GM18499 (cell line): ENCODE measurements at regions not wholly inside any gene's neighbourhood (a gene's known extent, or its start where the extent isn't known, plus 50 kb on each side); places are given as distances from the start of the nearest gene placed in this dataset.

Source experiments
- ATAC-seq: cut with Tn5 transposase; IDR thresholded peaks from one replicate; pipeline ENCODE4 v1.9.1; 2021; ENCODE audit warnings: moderate number of reproducible peaks; ENCODE audit not compliant: insufficient read depth, unreplicated experiment

DNA sequence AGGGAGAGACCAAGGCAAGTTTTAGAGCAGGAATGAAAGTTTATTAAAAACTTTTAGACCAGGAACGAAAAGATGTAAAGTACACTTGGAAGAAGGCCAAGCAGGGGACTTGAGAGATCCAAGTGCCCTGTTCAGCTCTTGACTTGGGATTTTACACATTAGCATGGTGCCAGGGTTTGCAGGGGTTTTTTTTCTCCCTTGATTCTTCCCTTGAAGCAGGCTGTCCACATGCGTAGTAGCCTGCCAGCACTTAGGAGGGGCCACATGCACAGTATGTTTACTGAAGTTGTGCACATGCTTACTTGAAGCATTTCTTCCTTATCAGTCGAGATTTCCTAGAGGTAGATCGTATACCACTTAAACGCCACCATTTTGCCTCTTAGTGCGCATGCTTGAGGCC is 277.5 kb upstream of the AGTR1 start:
- ATAC-seq = no peak

DNA sequence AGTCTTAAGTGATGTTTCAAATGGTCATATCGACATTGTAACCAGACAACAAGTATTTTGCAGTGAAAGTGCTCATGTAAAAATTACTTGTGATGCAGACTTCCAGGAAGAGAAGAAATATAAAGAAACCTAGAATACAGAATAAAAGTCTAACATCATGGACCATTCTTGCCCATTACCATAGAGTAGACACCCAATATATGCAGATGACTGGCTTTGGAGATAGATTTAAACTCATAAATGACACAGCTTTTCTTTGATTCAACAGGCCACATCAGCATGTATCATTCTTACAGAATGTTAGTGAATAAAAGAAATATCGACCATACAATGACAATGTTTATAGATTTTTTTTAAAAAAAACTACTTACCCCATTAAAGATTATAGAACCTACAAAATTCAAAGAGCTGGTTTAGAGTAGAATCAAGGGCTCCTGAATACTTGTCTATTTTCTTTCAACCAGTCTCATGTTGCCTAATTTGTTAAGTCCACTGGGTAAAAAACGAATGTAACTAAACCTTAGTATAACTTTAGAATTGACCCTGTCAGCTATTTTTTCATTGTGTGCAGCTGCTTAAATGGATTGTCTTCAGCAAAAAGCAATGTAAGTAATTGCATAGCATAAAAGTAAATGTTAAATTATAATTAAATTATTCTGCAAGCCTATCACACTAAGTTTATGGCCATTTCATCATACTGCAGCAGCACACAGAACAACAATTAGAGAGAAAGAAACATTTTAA is 268.7 kb upstream of the AGTR1 start:
- ATAC-seq = no peak

DNA sequence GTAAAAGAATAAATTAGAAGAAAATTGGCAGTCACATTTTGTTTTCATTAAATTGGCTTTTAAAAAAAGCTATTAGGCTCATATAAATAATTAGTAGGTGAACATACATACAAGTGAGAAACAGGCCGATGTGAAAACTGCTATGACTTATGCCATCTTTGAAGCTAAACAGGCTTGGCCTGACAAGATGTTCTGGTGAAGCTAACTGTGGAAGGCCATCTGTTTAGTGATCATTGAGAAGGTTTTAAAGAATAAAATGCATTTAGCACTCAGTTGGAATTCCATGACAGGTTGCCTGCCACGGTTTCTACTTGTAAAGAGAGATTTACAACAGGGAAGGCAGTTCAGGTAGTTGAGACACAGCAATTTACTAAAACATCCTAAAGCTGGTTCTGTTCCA is 264.0 kb upstream of the AGTR1 start:
- ATAC-seq = no peak

GRCh38 chr3:148435534-148435933 is 262.2 kb upstream of the AGTR1 start:
- ATAC-seq = no peak

- ATAC-seq = no peak
Observed at GRCh38 chr3:148439254-148439822, 258.4 kb upstream of the AGTR1 start.

DNA sequence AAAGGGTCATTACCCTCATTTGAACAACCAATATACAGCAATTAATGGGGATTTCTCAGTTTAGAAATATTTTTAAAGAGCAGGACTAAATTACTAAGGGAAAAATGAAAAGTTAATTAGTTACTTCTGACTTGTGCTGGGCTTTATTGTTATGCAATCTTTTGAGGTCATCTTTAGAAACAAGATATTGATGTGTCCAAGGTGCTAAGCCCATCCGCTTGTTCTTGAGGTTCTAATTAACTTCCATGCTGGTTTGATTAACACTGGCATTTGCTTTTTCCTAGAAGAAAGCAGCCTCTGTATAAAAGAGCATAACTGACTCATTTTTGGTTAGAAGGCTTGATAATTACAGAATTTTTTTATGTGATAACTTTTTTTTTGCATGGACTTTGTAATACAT is 256.5 kb upstream of the AGTR1 start:
- ATAC-seq = no peak

GRCh38 chr3:148450819-148451218 is 246.9 kb upstream of the AGTR1 start:
- no peak for ATAC-seq

DNA sequence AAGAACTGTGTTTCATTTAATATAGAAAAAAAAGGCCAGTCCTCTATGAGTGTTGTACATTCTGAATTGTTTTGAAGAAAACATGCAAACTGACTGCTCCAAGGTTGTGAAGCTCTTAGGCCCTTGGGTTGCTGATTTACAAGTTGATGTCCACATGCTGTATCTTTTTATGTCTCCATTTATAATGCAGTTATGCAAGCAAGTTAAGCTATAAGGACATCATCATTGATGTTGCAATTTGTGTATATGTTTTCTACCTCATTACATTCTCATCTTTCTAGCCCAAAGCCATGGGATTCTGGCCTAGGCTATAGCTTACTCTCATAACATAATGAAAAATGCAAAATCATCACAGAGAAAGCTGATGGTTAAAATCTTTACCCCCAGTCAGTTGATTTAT is 245.7 kb upstream of the AGTR1 start:
- no peak for ATAC-seq

- no peak for ATAC-seq
Observed at GRCh38 chr3:148453781-148454191, 243.9 kb upstream of the AGTR1 start.

DNA sequence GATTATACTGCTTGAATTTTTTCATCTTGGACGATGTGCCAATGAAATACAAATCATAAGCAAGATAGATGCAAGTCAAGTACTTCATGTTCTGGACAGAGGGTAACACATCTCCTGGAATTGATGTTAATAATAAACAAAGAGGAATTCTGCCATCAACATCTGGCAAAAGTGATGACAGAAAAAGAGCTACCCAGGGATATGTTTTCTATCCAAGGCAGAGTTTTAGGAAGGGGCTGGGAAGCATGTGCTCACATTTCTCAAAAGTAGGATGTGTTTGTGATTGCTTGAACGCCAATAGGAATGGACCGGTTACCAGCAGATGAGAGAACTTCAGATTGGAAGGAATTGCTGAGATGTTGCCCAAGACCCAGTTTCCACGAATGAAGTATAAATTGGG is 242.6 kb upstream of the AGTR1 start:
- no peak for ATAC-seq

DNA sequence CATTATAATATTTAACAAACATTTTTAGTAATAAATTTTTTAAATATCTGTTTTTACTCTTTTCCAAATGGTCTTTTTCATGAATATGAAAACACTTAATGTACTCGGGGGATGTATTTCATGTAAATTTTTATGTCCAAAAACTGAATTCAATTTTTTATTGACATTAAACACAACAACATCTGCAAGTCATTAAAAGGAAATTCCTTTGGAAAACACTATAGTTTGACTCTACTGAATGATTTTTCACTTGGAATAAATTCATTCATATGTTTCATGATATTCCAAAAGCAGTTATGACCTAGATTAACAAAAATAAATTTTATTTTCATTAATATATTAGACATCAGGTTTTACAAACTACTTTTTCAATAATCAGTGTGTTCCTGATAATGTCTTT is 239.8 kb upstream of the AGTR1 start:
- ATAC-seq = no peak

DNA sequence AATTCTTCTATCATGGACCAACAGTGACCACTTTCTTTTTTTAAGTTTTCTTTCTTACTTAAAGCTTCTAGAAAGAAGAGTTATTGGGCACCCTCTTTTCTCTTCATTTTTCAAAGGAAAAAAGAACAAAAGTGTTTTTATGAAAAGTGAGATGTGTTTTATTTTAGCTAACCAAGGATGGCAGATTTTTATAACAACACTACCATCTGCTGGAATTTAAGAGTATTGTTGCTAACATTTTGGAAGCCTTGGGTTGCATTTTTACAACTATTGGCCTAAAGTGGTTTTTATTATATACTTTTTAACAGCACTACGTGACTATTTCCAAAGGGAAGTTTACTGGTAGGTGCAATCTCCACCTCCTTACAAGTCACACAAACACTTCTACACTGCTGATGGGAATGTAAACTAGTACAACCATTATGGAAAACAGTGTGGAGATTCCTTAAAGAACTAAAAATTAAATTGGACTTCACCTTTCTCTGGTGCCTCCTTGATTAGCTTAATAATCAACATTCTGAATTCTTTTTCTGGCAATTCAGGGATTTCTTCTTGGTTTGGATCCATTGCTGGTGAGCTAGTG is 237.7 kb upstream of the AGTR1 start:
- ATAC-seq = no peak

DNA sequence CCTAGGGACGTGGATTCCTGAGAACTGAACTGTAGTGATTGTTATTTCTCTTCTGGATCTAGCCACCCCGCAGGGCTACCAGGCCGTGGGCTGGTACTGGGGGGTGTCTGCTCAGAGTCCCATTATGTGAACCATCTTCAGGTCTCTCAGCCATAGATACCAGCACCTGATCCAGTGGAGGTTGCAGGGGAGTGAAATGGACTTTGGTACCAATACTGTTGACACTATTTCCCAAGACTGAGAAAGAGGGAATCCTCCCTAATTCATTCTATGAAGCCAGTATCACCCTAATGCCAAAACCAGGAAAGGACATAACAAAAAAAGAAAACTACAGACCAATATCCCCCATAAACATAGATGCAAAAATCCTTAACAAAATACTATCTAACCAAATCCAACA is 237.0 kb upstream of the AGTR1 start:
- no peak for ATAC-seq

GRCh38 chr3:148464246-148464645 is 233.5 kb upstream of the AGTR1 start:
- ATAC-seq = no peak

GRCh38 chr3:148466143-148466542 is 231.6 kb upstream of the AGTR1 start:
- ATAC-seq = no peak

DNA sequence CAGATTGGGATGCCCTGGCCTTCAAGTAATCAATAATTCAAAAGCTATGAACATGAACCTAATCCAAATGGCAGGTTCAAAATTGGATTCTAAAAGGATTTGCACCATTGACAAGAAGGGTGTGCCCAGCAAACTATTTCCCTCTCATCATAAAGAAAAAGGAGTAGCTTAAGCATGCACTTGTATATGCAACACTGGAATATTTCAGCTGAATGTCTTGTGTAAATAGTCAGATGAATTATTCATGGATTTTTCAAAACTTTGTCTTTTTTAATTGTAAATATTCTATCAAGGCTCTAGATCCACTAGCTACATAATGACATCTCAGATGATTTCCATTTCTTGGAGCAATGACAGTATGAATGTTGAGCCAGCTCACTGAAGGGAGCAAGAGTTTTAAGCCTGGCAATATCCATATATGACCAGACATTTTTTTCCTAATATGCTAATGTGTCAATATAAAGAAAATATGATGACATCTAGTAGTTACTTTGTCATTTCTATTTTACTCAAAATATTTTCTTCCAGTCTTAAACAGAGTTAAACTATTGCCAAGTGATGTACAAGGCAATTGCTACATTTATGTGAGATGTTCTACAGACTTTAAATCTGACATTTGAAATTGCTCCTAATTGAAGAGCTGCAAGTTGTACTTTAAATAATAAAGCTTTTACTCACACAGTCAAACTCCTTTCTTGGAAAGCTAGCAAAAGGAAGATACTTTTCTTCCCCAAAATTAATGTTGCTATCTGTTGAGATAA is 230.5 kb upstream of the AGTR1 start:
- no peak for ATAC-seq

GRCh38 chr3:148477375-148477774 is 220.3 kb upstream of the AGTR1 start:
- no peak for ATAC-seq

GRCh38 chr3:148493631-148494030 is 204.1 kb upstream of the AGTR1 start:
- no peak for ATAC-seq

- ATAC-seq = no peak
Observed at GRCh38 chr3:148494451-148494850, 203.3 kb upstream of the AGTR1 start.

GRCh38 chr3:148500881-148501280 is 196.8 kb upstream of the AGTR1 start:
- no peak for ATAC-seq

- ATAC-seq = no peak
Observed at GRCh38 chr3:148510116-148510515, 187.6 kb upstream of the AGTR1 start.
